22Rv1 (cell line): ENCODE measurements at regions not wholly inside any gene's neighbourhood (a gene's known extent, or its start where the extent isn't known, plus 50 kb on each side); places are given as distances from the start of the nearest gene placed in this dataset.

Experiments used
- H3K27ac ChIP-seq: fragments of 450-650 bp; 2 replicates; pipeline ENCODE4 v1.5.1; 2017
- CTCF ChIP-seq: fragments of 450-650 bp; IDR thresholded peaks from 2 replicates; pipeline ENCODE4 v1.5.1; 2017; ENCODE audit warnings: mild to moderate bottlenecking
- ZFX ChIP-seq: fragments of 450-650 bp; IDR thresholded peaks from 2 replicates; pipeline ENCODE4 v1.6.1; 2017; ENCODE audit warnings: antibody characterized with exemption, borderline replicate concordance

- H3K27ac ChIP-seq, result no peak overlapping the region
- TF ChIP-seq CTCF, result no peak
- no peak for TF ChIP-seq ZFX
Observed at GRCh38 chr11:97349201-97349600, 959.4 kb downstream of the JRKL start.

GRCh38 chr11:97351939-97352338, 962.1 kb downstream of the JRKL start:
- no peak for TF ChIP-seq CTCF
- no peak for TF ChIP-seq ZFX
- H3K27ac ChIP-seq, result no peak overlapping the region

DNA sequence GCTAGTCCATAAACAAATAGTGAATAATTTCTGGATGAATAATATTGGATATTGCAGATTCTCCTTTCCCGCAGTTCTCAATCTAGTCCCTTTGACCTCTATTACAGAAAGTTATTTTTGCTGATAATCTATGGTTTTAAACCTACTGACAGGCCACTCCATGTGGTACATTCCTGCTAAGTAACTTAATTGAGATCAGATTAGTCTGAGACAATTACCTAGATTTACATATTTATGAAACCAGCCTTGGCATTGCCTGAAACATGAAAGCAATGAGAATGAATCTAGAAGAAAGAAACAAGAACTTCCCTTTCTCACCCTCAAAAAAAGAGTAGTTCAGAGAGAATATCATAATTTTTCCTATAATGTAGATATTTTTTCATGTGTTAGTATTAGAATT, 964.2 kb downstream of the JRKL start:
- no peak overlapping the region for H3K27ac ChIP-seq
- TF ChIP-seq CTCF (no peak), ZFX (no peak)

DNA sequence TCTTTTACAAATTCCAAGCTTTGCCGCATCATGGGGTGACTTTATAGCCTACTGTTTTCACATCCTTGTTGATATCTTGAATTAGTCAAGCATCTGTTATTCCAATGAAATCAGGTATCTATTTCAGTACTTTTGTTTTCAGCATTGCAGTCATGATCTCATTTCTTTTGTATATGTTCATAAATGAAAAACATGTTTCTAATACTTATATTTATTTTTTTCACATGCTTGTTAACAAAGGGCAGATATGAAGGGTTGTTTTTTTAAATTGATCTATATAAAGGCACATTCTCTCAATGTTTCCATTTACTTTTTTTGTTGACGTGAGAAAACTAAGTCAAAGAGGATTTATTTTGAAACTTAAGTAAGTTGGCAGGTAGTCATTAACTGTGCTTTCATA, 964.8 kb downstream of the JRKL start:
- no peak for TF ChIP-seq CTCF
- TF ChIP-seq ZFX, result no peak
- no peak overlapping the region for H3K27ac ChIP-seq

- H3K27ac ChIP-seq, result no peak overlapping the region
- TF ChIP-seq ZFX (no peak), CTCF (no peak)
Observed at GRCh38 chr11:97355230-97355629, 965.4 kb downstream of the JRKL start.

GRCh38 chr11:97356144-97356543, 966.3 kb downstream of the JRKL start:
- TF ChIP-seq CTCF (no peak), ZFX (no peak)
- no peak overlapping the region for H3K27ac ChIP-seq

DNA sequence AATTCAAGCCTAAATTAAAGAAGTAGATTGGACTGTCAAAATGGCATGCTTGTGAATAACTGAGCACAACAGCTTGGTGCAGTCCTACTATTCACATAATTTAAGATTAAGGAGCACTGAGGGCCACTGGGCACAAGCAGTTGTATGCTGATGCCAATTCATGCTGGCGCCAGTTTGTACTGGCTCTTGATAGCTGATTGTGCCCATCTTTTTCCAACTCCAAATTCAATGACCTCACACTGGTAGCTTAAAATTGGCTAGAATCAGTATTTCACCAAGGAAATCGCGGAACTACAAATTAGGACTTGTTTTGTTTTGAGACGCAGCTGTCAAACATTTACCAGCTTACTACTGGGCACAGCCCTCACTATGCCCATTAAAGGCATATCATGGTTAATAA, 969.2 kb downstream of the JRKL start:
- no peak overlapping the region for H3K27ac ChIP-seq
- TF ChIP-seq ZFX, result no peak
- no peak for TF ChIP-seq CTCF
